SK-N-SH treated with all-trans-retinoic acid at 6 μM for 48 hours (cell line): ENCODE measurements at regions not wholly inside any gene's neighbourhood (a gene's known extent, or its start where the extent isn't known, plus 50 kb on each side); places are given as distances from the start of the nearest gene placed in this dataset.

Experiments
- ISL1 ChIP-seq: fragments of 250-450 bp; sonication (Bioruptor Pico); IDR thresholded peaks from 2 replicates; pipeline ENCODE4 v2.1.2; 2022; ENCODE audit warnings: mild to moderate bottlenecking, moderate library complexity
- OSR1 ChIP-seq: fragments of 250-450 bp; sonication (Bioruptor Pico); IDR thresholded peaks from 2 replicates; pipeline ENCODE4 v1.8.0; 2022; ENCODE audit warnings: moderate library complexity, mild to moderate bottlenecking, inconsistent platforms
- PATZ1 ChIP-seq: fragments of 250-450 bp; sonication (Bioruptor Pico); IDR thresholded peaks from 2 replicates; pipeline ENCODE4 v1.8.0; 2020; ENCODE audit warnings: mild to moderate bottlenecking, moderate library complexity, borderline replicate concordance
- TOX ChIP-seq: fragments of 250-450 bp; sonication (Bioruptor Pico); IDR thresholded peaks from 2 replicates; pipeline ENCODE4 v1.8.0; 2021; ENCODE audit warnings: mild to moderate bottlenecking, moderate library complexity, borderline replicate concordance
- TSHZ2 ChIP-seq: fragments of 250-450 bp; sonication (Bioruptor Pico); IDR thresholded peaks from 2 replicates; pipeline ENCODE4 v1.5.0; 2020; ENCODE audit warnings: mild to moderate bottlenecking, moderate library complexity
- ZNF8 ChIP-seq: fragments of 450-650 bp; formaldehyde crosslinking; IDR thresholded peaks from 2 replicates; pipeline ENCODE4 v1.5.0; 2020; ENCODE audit warnings: mild to moderate bottlenecking, moderate library complexity

- TF ChIP-seq ISL1 (CRISPR knock-in tag) (no peak), TSHZ2 (no peak), PATZ1 (no peak), ZNF8 (CRISPR knock-in tag) (no peak), TOX (CRISPR knock-in tag) (no peak), OSR1 (CRISPR knock-in tag) (no peak)
Measured at GRCh38 chr6:81999826-82000225, 247.3 kb upstream of the TENT5A start.
